Common myeloid progenitor, CD34-positive (primary cell): ENCODE measurements at regions not wholly inside any gene's neighbourhood (a gene's known extent, or its start where the extent isn't known, plus 50 kb on each side); places are given as distances from the start of the nearest gene placed in this dataset.
A peak's percentile ranks its signal among the peaks of the same experiment; 100 is the strongest.

Source experiments
- CTCF ChIA-PET: fragments of 350-600 bp; sonication (Branson Sonifier 250); formaldehyde crosslinking; loops from one replicate; lab custom pipeline; 2021; ENCODE audit warnings: antibody characterized with exemption; lab: Charles Lee
- POLR2A ChIA-PET: fragments of 350-600 bp; sonication (Branson Sonifier 250); formaldehyde crosslinking; loops from one replicate; lab custom pipeline; 2021; ENCODE audit warnings: antibody characterized with exemption; lab: Charles Lee
- DNase-seq, 3 donors: peaks; one replicate each; pipeline versions ENCODE4 v3.0.0 to v3.0.0-alpha.2; 2013
- H3K27ac ChIP-seq, 2 experiments: 1 replicate in 1 of 2; 2 replicates in 1 of 2; pipeline ENCODE4 v1.7.0; 2013; ENCODE audit warnings: inconsistent platforms in 2 of 2, low read length in 2 of 2, mild to moderate bottlenecking in 2 of 2, low read depth in 1 of 2, moderate library complexity in 1 of 2; ENCODE audit not compliant: severe bottlenecking in 2 of 2, insufficient read depth in 1 of 2, poor library complexity in 1 of 2
- H3K27me3 ChIP-seq, 5 experiments: replicated peaks in 2 of 5; 1 replicate in 3 of 5; 2 replicates in 2 of 5; pipeline versions ENCODE4 v1.6.1 to v1.7.0; 2013; ENCODE audit warnings: low read length in 4 of 5, mild to moderate bottlenecking in 2 of 5, moderate library complexity in 2 of 5, inconsistent platforms in 1 of 5; ENCODE audit not compliant: insufficient read depth in 5 of 5, control insufficient read depth in 4 of 5
- H3K36me3 ChIP-seq, 4 experiments: 1 replicate in 2 of 4; 2 replicates in 2 of 4; pipeline versions ENCODE4 v1.6.1 to v1.7.0; 2013; ENCODE audit warnings: low read length in 3 of 4, control low read depth in 1 of 4, mild to moderate bottlenecking in 1 of 4; ENCODE audit not compliant: control insufficient read depth in 4 of 4, insufficient read depth in 4 of 4
- H3K4me1 ChIP-seq, 4 experiments: 1 replicate in 3 of 4; 2 replicates in 1 of 4; pipeline versions ENCODE4 v1.6.1 to v1.7.1; 2013; ENCODE audit warnings: low read length in 3 of 4, mild to moderate bottlenecking in 3 of 4, control low read depth in 1 of 4, inconsistent platforms in 1 of 4, moderate library complexity in 1 of 4; ENCODE audit not compliant: control insufficient read depth in 4 of 4, insufficient read depth in 4 of 4; ENCODE audit errors: control extremely low read depth in 1 of 4
- H3K4me3 ChIP-seq, 7 experiments: 1 replicate in 4 of 7; 2 replicates in 3 of 7; pipeline versions ENCODE4 v1.5.1 to v1.7.0; 2013; ENCODE audit warnings: mild to moderate bottlenecking in 7 of 7, low read length in 6 of 7, moderate library complexity in 6 of 7, inconsistent platforms in 2 of 7, low read depth in 2 of 7, control low read depth in 1 of 7; ENCODE audit not compliant: insufficient read depth in 4 of 7, control insufficient read depth in 1 of 7; ENCODE audit errors: extremely low read depth in 1 of 7
- H3K9me3 ChIP-seq, 5 experiments: 1 replicate in 4 of 5; 2 replicates in 1 of 5; pipeline versions ENCODE4 v1.6.1 to v1.7.1; 2013; ENCODE audit warnings: low read length in 4 of 5, mild to moderate bottlenecking in 2 of 5, inconsistent platforms in 1 of 5, low read depth in 1 of 5, moderate library complexity in 1 of 5; ENCODE audit not compliant: control insufficient read depth in 4 of 5, insufficient read depth in 2 of 5; ENCODE audit errors: control extremely low read depth in 1 of 5
- WGBS: methylation state at CpG from one replicate; pipeline ENCODE4 v1.1.5; 2013; ENCODE audit not compliant: insufficient coverage; 5-methylcytosine and 5-hydroxymethylcytosine counted together

DNA sequence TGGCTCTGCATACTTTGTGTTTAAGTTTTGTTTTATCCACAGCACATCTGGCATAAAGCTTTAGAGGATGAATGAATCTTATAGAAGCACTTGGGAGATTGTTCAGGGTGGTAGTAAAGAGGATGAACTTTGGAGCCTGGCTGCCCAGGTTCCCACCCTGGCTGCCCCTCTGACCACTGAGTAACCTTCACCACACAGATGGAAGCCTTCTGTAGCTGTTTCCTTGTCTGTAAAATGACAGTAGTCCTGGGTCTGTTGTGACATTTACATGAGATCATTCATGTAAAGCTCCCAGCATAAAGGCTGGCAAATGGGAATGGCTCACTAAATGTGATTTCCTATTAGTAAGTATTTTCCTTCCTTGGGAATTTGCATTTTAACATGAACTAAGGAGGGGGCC, 85.7 kb upstream of the FAM169A start:
- H3K4me1 ChIP-seq = peaks cover 0 to 8% (median 1%) of the 10 kb centered on the region in 4 experiments
- POLR2A ChIA-PET = no interaction called here

GRCh38 chr5:74950836-74951515, 84.8 kb upstream of the FAM169A start:
- Histone ChIP-seq H3K4me1 (peaks cover 0 to 8% (median 1%) of the 10 kb centered on the region in 4 experiments), H3K36me3 (no peaks in the 10 kb centered on the region), H3K27me3 (no peaks in the 10 kb centered on the region), H3K4me3 (no peak overlapping the region), H3K27ac (no peak overlapping the region), H3K9me3 (peaks cover 0 to 3% (median 1%) of the 10 kb centered on the region in 5 experiments)
- WGBS = no CpG with 5 or more reads among the region's 1 CpG
- ChIA-PET CTCF (interaction anchor here (0.6 kb wide), 1 partner anchor 25 kb away, joined by 3 read pairs; no protein-coding TSS in a partner anchor), POLR2A (no interaction called here)
- DNase-seq = no peak

More for the DNA sequence above, 85.7 kb upstream of the FAM169A start:
- Histone ChIP-seq H3K36me3 (no peaks in the 10 kb centered on the region), H3K4me3 (no peak overlapping the region), H3K27me3 (no peaks in the 10 kb centered on the region), H3K27ac (no peak overlapping the region), H3K9me3 (peaks cover 0 to 3% (median 1%) of the 10 kb centered on the region in 5 experiments)
- DNase-seq = no peak
- CTCF ChIA-PET = interaction anchor here (1.0 kb wide), 1 partner anchor 23 kb away, joined by 4 read pairs; no protein-coding TSS in a partner anchor

DNA sequence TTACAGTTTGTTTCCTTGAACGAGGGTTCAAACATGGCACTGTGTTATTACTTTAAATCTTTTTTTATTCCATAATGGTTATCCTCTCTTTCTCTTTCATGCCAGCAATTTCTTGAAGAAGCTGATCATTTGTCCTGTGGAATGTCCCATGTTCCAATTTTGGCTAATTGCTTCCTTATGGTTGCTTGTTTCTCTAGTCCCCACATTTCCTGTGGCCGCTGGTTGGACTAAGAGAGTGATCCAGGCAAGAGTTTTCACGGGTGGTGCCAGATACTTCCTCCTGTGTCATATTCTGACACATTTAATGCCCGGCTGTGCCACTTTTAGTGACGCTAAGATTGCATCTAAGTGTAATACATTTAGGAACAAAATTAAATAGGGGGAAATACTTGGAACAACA, 83.8 kb upstream of the FAM169A start:
- Histone ChIP-seq H3K36me3 (no peaks in the 10 kb centered on the region), H3K27me3 (no peaks in the 10 kb centered on the region), H3K4me3 (no peak overlapping the region), H3K9me3 (no peaks in the 10 kb centered on the region), H3K27ac (no peak overlapping the region), H3K4me1 (peaks cover 0 to 8% (median 1%) of the 10 kb centered on the region in 4 experiments)
- ChIA-PET POLR2A (no interaction called here), CTCF (no interaction called here)
- 22% methylated on average over 1 of the region's 5 CpGs for WGBS
- peak in 1 of 3 donors; percentile 26 for DNase-seq

- Histone ChIP-seq H3K4me3 (no peak overlapping the region), H3K27me3 (no peaks in the 10 kb centered on the region), H3K9me3 (no peaks in the 10 kb centered on the region), H3K4me1 (peaks cover 0 to 8% (median 1%) of the 10 kb centered on the region in 4 experiments), H3K36me3 (no peaks in the 10 kb centered on the region), H3K27ac (no peak overlapping the region)
- POLR2A ChIA-PET = interaction anchor here (0.6 kb wide), 1 partner anchor 9 kb away, joined by 3 read pairs; no protein-coding TSS in a partner anchor
- WGBS = 88% methylated on average over 6 of the region's 6 CpGs
- no peak for DNase-seq
- CTCF ChIA-PET = interaction anchor here (1.1 to 1.4 kb wide), 3 partner anchors 13 to 106 kb away, joined by 3 to 4 read pairs (median 4); no protein-coding TSS in a partner anchor
These were observed 81.9 kb upstream of the FAM169A start for GRCh38 chr5:74948031-74948546.

DNA sequence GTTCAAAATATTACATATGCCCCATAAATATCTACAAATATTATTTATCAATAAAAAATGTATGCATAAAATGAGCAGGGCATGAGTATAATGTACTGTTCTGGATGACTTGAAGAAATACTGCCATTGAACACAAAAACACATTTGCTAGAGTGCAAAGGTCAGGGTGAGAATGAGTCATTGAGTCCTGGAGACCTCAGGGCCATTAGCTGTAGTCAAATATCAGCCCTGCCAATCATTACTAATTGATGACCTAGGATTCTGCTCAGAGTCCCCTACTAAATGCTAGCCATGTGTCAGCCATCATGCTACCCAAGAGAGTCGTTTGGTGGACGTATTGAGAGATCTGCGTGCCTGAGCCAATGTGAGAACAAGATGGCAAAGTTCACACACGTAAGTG, 80.3 kb upstream of the FAM169A start:
- 97% methylated on average over 4 of the region's 4 CpGs for whole genome bisulfite sequencing
- peaks cover 0 to 8% (median 1%) of the 10 kb centered on the region in 4 experiments for H3K4me1 ChIP-seq
- H3K4me3 ChIP-seq = no peak overlapping the region
- no peaks in the 10 kb centered on the region for H3K27me3 ChIP-seq
- H3K27ac ChIP-seq = no peak overlapping the region
- H3K36me3 ChIP-seq = no peaks in the 10 kb centered on the region
- ChIA-PET POLR2A (no interaction called here), CTCF (interaction anchor here (1.3 kb wide), 1 partner anchor 9 kb away, joined by 4 read pairs; no protein-coding TSS in a partner anchor)
- no peaks in the 10 kb centered on the region for H3K9me3 ChIP-seq
- no peak for DNase-seq

- H3K9me3 ChIP-seq = no peaks in the 10 kb centered on the region
- peak; percentile 16 to 68 (median 63) for DNase-seq
- H3K27ac ChIP-seq = no peak overlapping the region
- CTCF ChIA-PET = interaction anchor here (1.3 kb wide), 1 partner anchor 9 kb away, joined by 4 read pairs; no protein-coding TSS in a partner anchor
- no peaks in the 10 kb centered on the region for H3K36me3 ChIP-seq
- H3K4me3 ChIP-seq = no peak overlapping the region
- POLR2A ChIA-PET = no interaction called here
- WGBS = 34% methylated on average over 4 of the region's 4 CpGs
- peaks cover 0 to 8% (median 1%) of the 10 kb centered on the region in 4 experiments for H3K4me1 ChIP-seq
- H3K27me3 ChIP-seq = no peaks in the 10 kb centered on the region
These were observed 79.5 kb upstream of the FAM169A start for GRCh38 chr5:74945561-74946165.
